ENCODE measurements at regions not wholly inside any gene's neighbourhood (a gene's known extent, or its start where the extent isn't known, plus 50 kb on each side); places are given as distances from the start of the nearest gene placed in this dataset.
"Not testable (repeated sequence)": the region's sequence is repeated elsewhere in the genome, so short reads cannot be mapped to it uniquely, and the experiment has no call there.

DNA sequence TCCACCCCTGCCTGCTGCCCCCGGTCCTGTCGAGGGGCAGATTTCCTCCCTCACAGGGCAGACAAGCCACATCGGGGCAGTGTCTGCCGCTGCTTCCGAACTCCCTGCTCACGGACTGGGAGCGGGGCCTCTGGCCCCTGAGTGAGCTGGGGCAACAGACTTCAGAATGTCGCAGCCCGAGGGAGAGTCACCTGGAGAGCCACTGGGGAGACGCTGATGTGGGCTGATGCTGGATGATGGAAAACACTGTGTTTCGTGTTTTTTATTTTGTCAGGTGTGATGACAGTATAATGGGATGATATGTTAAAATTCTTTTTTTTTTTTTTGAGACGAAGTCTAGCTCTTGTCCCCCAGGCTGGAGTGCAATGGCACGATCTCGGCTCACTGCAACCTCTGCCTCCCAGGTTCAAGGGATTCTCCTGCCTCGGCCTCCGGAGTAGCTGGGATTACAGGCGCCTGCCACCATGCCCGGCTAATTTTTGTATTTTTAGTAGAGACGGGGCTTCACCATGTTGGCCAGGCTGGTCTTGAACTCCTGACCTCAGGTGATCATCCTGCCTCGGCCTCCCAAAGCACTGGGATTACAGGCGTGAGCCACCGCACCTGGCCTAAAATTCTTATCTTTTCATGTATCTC, 52.1 kb upstream of the SEPTIN5 start:
- not testable (repeated sequence) for TF ChIP-seq POLR2A (IDR thresholded peaks at IDR 0.05; ENCODE audit: borderline replicate concordance, extremely low read depth, insufficient read depth, insufficient read length); EZH2phosphoT487 (IDR thresholded peaks at IDR 0.05; ENCODE audit: borderline replicate concordance); YY1 (IDR thresholded peaks at IDR 0.05; ENCODE audit: extremely low read depth, insufficient replicate concordance, low read depth, low read length); POLR2AphosphoS5 (IDR thresholded peaks at IDR 0.05; ENCODE audit: low read depth, low read length); CBX3 (IDR thresholded peaks at IDR 0.05; ENCODE audit: low read depth); ZFX (IDR thresholded peaks at IDR 0.05); CEBPB (IDR thresholded peaks at IDR 0.05; ENCODE audit: low read depth); ATF3 (IDR thresholded peaks at IDR 0.05); ZNF274 (IDR thresholded peaks at IDR 0.05; ENCODE audit: low read depth, low read length); JUND (IDR thresholded peaks at IDR 0.05); RAD21 (IDR thresholded peaks at IDR 0.05; ENCODE audit: low read depth)
- TF ChIP-seq, protein P1, sequence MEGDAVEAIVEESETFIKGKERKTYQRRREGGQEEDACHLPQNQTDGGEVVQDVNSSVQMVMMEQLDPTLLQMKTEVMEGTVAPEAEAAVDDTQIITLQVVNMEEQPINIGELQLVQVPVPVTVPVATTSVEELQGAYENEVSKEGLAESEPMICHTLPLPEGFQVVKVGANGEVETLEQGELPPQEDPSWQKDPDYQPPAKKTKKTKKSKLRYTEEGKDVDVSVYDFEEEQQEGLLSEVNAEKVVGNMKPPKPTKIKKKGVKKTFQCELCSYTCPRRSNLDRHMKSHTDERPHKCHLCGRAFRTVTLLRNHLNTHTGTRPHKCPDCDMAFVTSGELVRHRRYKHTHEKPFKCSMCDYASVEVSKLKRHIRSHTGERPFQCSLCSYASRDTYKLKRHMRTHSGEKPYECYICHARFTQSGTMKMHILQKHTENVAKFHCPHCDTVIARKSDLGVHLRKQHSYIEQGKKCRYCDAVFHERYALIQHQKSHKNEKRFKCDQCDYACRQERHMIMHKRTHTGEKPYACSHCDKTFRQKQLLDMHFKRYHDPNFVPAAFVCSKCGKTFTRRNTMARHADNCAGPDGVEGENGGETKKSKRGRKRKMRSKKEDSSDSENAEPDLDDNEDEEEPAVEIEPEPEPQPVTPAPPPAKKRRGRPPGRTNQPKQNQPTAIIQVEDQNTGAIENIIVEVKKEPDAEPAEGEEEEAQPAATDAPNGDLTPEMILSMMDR (IDR thresholded peaks at IDR 0.05 in 2 of 3, conservative IDR thresholded peaks at IDR 0.05 in 1 of 3; ENCODE audit: borderline replicate concordance in 1 of 3, insufficient read depth in 1 of 3, low read depth in 2 of 3, low read length in 2 of 3): not testable (repeated sequence)
- TF ChIP-seq, protein P2, sequence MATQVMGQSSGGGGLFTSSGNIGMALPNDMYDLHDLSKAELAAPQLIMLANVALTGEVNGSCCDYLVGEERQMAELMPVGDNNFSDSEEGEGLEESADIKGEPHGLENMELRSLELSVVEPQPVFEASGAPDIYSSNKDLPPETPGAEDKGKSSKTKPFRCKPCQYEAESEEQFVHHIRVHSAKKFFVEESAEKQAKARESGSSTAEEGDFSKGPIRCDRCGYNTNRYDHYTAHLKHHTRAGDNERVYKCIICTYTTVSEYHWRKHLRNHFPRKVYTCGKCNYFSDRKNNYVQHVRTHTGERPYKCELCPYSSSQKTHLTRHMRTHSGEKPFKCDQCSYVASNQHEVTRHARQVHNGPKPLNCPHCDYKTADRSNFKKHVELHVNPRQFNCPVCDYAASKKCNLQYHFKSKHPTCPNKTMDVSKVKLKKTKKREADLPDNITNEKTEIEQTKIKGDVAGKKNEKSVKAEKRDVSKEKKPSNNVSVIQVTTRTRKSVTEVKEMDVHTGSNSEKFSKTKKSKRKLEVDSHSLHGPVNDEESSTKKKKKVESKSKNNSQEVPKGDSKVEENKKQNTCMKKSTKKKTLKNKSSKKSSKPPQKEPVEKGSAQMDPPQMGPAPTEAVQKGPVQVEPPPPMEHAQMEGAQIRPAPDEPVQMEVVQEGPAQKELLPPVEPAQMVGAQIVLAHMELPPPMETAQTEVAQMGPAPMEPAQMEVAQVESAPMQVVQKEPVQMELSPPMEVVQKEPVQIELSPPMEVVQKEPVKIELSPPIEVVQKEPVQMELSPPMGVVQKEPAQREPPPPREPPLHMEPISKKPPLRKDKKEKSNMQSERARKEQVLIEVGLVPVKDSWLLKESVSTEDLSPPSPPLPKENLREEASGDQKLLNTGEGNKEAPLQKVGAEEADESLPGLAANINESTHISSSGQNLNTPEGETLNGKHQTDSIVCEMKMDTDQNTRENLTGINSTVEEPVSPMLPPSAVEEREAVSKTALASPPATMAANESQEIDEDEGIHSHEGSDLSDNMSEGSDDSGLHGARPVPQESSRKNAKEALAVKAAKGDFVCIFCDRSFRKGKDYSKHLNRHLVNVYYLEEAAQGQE (IDR thresholded peaks at IDR 0.05; ENCODE audit: low read depth): not testable (repeated sequence)
- TF ChIP-seq, protein P3, sequence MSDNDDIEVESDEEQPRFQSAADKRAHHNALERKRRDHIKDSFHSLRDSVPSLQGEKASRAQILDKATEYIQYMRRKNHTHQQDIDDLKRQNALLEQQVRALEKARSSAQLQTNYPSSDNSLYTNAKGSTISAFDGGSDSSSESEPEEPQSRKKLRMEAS (IDR thresholded peaks at IDR 0.05): not testable (repeated sequence)
